GM19328 (cell line): ENCODE measurements at regions not wholly inside any gene's neighbourhood (a gene's known extent, or its start where the extent isn't known, plus 50 kb on each side); places are given as distances from the start of the nearest gene placed in this dataset.
"Not testable (repeated sequence)": the region's sequence is repeated elsewhere in the genome, so short reads cannot be mapped to it uniquely, and the experiment has no call there.

ENCODE experiments used
- ATAC-seq: cut with Tn5 transposase; IDR thresholded peaks from one replicate; pipeline ENCODE4 v1.9.1; 2021; ENCODE audit warnings: mild to moderate bottlenecking, moderate library complexity; ENCODE audit not compliant: unreplicated experiment

DNA sequence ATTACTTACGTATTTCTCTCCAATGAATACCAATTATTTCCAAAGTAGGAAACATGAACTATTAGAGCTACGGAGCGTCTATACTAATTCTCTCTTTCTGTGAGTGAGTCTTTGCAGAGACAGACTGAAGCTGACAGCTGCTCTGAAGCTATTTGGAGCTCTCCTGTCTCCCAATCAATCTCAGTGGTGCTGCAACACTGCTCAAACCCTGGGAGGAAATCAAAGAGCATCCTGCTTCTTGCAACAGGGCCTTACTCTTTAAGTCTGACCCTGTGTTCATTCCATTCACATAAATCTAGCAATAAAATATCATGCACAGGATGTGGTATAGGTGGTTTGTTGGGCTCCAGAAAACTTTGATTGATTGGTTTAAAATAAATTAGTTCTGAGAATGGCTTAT is 685.7 kb upstream of the IGFBP3 start:
- ATAC-seq = no peak

DNA sequence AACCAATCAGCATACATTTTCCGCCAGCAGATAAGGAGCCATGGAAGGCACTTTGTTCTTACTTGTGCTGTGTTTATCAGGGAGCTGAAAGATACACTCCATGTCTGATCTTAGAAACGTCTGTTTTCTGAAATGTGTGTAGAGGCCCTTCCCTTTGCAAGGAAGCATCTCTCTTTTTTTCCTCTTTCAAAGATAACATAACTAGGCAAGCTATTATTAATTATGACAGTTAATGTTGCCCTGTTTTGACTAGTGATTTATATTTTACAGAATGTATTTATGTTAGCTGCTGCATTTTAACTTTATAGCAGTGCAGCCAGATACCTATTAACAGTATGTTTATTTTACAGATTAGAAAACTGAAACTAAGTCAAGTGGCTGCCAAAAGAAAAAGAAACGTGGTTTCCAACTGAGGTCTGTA is 683.2 kb upstream of the IGFBP3 start:
- ATAC-seq = no peak

DNA sequence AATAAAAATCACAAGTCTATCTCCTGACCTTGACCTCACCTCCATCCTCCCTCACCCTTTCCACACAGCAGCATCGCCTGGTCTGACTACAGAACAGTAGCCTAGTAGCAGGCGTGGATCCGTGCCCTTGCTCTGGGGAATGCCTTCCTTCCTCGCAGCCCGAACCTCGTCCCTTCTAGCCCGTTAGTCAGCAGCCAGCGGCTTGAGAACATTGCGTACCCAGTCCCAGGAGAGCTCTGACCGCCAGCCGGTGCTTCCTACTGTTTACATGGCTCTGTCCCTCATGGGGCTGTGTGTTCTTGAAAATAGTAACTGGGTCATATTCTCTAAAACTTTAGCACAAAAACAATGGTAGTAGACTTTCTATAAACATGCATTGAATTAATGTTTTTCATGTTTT is 682.7 kb upstream of the IGFBP3 start:
- no peak for ATAC-seq

DNA sequence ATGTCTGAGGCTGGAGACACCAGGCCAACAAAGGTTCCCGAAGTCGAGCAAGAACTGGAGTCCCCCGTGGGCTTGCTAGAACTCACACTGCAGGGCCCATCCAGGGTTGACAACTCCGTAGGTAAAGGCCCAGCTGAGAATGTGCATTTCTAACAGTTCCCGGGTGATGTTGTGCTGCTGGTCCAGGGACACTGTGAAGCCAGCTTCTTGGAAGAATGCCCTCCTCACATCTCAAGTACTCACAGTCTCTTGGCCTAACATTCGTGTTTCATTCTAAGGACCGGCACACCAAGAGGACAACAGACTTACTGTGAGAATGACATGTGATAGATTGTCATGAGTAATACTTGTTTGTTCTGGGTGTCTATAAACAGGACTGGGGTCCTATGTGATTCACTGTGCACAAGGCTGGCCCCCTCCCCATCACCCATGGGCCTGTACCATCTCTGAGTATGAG is 682.3 kb upstream of the IGFBP3 start:
- ATAC-seq = no peak

DNA sequence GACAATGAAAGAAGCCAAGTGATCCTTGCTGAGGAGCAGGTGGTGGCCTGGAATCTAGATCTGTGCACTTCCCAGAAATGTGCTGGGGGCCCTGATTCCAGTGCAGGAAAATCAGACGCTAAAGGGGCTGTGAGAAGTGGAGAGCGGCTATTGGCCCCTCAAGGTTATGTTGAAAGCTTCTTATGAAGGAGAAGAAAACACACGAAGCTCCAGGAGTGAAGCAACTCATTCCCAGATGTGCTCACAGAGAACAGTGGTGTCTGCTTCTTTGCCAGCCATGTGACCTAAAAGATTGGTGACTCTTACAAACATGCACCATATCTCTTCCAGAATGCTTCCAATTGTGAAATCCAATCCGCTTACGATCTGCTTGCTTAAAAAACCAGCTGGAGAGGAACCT is 679.3 kb upstream of the IGFBP3 start:
- ATAC-seq = no peak

DNA sequence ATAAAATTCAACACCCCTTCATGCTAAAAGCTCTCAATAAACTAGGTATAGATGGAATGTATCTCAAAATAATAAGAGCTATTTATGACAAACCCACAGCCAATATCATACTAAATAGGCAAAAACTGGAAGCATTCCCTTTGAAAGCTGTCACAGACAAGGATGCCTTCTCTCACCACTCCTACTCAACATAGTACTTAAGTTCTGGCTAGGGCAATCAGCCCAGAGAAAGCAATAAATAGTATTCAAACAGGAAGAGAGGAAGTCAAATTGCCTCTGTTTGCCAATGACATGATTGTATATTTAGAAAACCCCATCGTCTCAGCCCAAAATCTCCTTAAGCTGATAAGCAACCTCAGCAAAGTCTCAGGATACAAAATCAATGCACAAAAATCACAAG is 673.8 kb upstream of the IGFBP3 start:
- ATAC-seq = not testable (repeated sequence)

DNA sequence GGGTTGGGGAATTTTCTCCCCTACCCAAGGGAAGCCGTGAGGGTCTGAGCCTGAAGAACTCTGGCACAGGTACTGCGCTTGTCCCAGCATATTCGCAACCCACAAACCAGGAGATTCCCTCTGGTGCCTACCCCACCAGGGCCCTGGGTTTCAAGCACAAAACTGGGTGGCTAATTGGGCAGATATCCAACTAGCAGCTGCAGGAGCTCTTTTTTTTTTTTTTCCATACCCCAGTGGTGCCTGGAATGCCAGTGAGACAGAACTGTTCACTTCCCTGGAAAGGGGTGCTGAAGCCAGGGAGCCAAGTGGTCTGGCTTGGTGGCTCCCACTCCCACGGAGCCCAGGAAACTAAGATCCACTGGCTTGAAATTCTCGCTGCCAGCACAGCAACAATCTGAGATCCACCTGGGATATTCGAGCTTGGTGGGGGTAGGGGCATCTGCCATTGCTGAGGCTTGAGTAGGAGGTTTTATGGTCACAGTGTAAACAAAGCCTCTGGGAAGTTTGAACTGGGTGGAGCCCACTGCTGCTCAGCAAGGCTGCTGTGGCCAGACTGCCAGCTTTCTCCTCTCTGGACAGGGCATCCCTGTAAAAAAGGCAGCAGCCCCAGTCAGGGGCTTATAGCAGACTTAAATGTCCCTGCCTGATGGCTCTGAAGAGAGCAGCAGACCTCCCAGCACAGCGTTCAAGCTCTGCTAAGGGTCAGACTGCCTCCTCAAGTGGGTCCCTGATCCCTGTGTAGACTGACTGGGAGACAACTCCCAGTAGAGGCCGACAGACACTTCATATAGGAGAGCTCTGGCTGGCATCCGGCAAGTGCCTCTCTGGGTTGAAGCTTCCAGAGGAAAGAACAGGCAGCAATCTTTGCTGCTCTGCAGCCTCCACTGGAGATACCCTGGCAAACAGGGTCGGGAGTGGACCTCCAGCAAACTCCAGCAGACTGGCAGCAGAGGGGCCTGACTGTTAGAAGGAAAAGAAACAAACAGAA is 670.1 kb upstream of the IGFBP3 start:
- not testable (repeated sequence) for ATAC-seq

DNA sequence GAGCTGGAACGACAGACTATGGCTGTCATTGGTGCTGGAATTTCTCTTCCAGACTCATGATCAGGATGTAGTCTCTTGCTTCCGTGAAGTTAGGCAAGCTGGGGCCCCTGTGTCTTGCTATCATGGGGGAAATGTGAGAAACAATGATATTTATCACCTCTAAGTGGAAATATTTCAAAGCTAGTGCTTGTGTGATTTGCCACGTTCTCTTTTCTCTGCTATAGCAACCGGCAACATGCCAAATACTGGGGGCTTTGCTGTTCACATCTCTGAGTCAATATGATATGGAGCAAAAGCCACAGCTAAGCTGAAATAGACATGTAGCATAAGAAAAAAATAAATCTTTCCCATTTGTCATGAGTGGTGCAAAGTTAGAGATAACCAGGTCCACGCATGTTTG is 668.2 kb upstream of the IGFBP3 start:
- no peak for ATAC-seq

DNA sequence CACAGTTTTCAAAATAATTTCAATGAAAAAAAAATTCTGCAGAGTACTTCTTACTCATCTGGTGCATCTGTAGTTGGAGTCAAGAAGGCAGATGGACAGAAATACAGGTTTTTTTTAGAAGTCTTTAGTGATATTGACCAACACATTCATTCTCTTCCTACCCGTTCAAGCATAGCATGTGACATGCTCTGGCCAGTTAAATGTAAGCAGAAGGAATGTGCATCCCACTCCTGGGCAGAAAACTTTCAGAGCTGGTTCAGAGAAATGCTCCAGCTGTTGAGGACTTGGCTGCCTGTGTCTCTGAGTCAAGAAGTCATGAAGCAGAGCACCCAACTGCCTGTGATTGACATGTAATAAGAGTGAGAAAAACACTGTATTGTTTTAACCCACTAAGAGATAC is 665.3 kb upstream of the IGFBP3 start:
- ATAC-seq = no peak

DNA sequence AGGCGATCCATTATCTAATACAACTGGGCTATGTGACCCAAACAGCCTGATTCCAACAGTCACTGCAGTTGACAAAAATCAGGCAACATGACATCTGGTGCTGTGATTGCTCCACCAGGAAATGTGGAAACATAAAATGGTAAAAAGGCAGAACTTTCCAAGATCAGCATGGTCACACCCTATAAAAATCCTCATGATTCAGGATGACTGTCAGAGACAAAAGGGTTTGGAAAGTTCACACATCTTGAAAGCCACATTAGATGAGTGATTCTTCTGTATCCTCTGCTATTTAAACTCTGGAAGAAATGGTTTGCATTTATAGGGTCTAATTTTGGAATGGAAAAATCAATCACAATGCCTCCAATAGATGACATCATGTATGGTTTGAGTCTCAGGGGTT is 662.6 kb upstream of the IGFBP3 start:
- no peak for ATAC-seq

DNA sequence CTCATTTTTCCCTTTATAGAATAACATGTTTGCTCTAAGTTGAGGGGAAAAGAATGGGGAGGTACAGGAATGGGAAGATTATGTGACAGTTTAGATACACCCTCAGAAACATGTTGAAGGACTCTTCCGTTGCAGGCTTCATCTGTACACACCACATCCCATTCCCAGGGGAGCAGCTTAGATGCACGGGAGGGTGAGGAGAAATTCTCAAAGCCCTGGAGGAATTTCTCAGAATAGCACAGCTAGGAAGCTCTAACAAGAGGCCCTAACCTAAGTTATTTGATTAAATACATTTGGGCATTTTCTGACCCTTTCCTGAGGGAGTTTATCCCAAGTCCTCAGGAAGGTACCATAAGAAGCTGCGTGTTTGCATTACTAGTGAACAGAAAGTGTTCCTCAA is 660.2 kb upstream of the IGFBP3 start:
- no peak for ATAC-seq

DNA sequence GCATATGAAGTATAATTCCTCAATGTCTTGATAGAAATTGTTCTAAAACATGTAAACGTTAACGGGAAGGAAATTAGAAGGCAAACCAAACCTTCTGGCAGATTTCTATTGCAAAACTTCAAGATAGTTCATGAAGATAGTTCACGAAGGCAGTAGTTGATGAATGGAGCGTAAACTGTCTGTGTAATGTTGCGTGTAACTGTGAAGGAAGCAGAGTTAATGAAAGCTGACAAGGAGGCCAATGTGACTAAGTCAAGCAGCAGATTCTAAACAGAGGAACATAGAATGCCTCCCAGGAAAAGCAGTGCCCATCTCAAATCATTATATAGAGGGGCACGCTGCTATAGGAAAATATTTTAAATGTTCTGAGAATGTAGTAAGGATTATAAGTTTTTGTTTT is 659.7 kb upstream of the IGFBP3 start:
- no peak for ATAC-seq

DNA sequence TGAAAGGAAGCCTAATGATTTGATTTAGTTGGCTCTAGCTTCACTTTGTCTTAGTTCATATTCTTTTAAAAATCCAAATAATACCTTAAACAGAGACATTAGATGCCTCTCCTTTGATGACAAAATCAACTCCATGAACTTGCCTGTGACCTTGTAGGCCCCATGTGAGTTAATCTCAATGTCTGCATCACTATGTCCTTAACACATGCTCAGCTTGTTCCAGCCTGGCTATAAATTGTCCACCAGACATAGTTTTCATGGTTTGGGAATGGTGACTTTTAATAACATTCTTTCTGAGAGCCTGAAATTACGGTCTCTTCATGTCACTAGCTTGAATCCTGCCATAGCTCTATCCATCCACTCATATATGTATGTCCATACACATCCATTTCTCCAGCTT is 656.3 kb upstream of the IGFBP3 start:
- no peak for ATAC-seq

DNA sequence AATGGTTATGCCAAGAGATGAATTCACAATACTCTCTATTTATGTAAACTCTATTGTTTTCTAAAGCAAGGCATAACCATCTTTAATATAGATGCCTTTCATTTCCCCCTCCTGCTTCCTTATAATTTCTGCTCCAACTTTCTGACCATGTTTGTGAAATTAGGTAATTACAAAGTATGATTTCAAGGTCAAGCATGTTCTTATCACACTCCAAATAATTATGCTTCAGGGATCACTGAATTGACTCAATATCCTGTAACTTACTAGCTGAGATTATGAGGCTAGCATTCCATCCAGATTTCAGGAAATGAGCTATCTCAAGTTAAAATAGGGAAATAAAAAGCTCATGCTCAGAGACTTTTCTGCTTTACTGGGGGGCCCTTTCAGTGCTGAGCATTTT is 655.9 kb upstream of the IGFBP3 start:
- ATAC-seq = no peak

DNA sequence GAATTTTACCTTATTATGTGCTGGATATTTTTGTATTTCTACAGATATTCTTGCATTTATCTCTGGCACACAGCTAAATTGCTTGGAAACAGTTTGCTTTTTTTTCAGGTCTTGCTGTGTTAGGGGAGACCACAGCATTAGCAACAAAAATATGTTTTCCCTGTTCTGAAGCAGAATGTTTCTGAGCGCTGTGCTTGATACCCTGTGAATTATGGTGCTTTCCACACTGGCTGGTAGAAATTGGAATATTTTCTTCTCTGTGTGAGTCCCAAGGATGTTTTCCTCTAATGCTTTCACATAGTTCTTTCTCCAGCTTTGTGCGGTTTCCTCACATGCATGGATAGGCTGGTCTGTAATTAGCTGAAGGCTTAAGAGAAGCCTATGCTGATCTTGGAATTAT is 651.6 kb upstream of the IGFBP3 start:
- no peak for ATAC-seq

DNA sequence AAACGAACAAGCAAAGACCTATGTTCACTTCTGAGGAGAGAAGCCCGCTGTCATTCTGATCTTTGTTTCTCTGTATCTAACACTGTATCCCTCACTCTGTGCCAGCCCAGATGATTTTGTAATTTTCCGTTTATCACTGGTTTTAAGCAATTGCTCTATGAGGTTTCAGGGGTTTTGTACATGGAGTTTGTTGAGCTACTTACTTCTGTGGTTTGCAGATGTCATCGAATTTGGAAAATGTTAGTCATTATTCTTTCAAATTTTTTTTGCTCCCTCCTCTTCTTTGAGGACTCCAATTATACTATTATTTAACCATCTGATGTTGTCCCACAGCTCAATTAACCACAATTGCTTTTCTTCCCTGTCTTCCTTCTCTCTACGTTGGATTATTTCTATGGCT is 650.9 kb upstream of the IGFBP3 start:
- ATAC-seq = no peak

DNA sequence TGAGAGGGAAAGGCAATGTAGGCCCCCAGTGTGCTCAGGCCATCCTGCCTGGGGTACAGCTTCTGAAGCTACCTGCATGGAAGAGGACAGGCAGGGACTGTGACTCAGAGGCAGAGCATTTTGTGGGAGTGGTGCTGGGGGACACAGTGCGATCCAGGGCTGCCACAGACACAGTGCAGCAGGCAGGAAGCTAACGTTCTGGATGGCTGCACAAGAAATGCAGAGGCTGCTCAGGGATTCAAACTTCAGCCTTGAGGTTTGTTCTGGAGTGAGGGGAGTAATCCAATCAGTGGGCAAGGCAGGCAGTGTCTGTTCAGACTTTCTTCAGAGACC is 648.0 kb upstream of the IGFBP3 start:
- no peak for ATAC-seq

DNA sequence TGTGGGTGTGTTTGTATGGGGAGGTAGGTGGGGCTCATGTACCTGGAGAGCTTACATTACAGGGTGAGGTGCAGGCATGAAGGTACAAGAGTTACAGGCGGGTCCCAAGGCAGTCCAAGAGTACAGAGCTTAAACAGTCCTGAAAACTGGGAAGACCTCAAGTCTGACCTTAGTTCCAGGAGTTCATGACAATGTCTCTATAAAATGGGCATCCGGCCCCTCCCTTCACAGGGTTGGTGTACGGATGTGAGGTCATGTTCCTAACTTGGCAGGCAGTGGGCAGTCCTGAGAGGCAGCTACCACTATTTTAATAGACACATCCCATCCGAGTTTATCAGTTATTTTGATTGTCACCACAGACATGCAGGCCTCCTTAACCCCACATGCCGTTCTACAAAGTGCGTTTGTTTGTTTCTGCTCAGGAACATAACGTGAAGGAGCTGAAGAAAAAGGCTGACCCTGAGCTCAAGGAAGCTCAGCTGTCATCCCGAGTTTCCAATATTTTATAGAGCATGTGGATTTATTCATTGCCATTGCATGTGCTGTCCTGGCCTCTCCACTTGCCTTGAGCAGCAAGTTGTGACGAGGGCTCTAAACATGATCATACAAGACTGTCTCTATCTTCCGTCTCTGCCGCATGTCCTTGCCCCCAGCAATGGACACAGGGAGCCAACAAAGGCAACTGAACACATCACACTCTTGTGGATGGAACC is 647.5 kb upstream of the IGFBP3 start:
- no peak for ATAC-seq

DNA sequence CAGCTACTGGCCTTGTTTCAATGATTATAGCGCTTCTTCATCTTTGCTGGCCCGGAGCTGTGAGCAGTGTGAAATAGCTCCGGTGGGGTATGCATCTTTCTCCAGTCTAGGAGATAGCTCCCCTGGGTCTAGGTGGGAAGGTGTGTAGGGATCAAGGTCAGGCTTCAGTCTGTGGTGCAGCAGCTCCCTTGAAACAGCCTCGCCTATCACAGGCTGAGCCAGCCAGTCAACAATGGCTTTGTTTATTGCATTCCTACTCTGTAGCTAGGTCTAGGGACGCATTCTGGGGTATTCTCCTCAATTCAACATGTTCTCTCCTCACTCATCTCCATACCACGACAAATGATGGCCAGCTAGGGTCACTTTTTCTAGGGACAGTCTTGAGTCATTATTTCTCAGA is 646.8 kb upstream of the IGFBP3 start:
- no peak for ATAC-seq

DNA sequence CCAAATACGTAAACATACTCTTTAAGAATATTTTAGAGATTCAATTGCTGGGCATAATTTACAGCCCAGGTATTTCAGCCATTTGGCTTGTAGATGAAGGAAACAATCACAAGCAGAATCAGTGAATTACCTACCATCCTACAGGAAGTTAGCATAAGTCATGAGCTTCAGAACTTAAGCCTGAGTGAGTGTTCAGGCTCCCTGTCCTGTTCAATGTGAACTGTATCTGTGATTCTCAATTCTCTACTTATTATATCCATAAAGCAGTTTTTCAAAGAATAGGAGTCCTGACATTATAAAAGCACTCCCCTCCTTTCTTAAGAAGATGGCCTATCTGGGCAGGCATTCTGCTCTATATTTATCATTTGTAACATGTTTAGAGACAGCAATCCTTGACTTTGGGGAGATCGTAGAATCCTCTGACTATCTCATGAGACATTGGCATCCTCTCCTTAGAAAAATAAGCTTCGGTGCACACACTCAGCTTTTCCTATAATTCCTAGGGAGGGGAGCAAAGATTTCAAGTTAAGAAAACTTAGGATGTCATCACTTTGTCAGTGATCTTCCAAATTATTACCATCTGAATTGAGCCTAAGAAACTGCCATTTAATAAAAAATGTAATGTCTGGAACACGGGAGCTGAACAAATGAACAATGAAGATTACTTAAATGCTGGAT is 645.2 kb upstream of the IGFBP3 start:
- ATAC-seq = no peak

DNA sequence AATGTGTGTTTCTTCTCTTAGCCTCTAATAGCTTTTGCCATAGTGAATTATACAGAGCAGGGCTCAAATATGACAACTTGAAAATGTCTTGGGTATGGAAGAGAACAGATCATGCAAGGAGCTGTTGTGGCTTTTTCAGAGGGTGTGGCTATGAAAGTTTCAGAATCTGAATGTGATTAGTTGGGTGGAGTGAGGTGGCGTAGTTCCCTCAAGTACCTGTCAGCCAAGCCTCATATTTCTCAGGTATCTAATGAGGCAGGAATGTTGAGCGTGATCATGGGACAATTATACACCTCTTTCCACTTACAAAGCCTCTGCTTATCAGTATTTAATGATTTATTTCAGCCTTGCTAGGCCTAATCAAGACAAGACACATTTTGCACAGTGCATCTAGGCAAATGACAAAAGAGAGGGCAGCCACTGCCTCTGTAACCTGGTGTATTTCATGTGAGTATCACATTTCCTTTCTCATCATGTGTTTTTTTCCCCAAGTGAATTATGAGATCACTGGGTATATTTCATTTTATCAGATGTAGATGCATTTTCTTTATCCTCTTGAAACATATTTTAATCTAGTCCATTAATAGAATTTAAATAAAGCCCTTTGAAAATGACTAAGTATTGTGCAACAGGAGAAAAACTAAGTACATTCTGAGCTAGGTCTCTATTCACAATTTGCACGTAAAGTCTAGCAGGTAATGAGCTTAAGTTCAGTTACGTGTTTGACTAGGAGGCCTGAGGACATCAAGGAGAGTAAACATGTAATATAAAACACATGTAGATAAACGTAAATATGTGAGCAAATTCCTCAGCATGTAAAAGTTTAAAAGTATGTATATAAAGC is 644.4 kb upstream of the IGFBP3 start:
- ATAC-seq = no peak
